ENCODE measurements at regions not wholly inside any gene's neighbourhood (a gene's known extent, or its start where the extent isn't known, plus 50 kb on each side); places are given as distances from the start of the nearest gene placed in this dataset.

GRCh38 chr6:12356431-12356830 is 66.3 kb downstream of the EDN1 start:
- FAIRE-seq (no peak), DNase-seq (ENCODE audit: low read depth, low spot score) (no peak)
- Histone ChIP-seq H3K79me2 (ENCODE audit: control insufficient read depth, insufficient read depth, low read length) (no peaks in the 10 kb centered on the region), H3K9ac (ENCODE audit: control insufficient read depth, extremely low read depth, insufficient read depth, low read length) (no peak overlapping the region), H3K4me2 (ENCODE audit: control insufficient read depth, extremely low read depth, insufficient read depth, low read depth, low read length) (peak overlapping the region; percentile 14), H3K4me1 (ENCODE audit: control insufficient read depth, extremely low read depth, insufficient read depth, low read length) (peaks cover 42% of the 10 kb centered on the region), H4K20me1 (ENCODE audit: control insufficient read depth, extremely low read depth, insufficient read depth, low read length) (no peaks in the 10 kb centered on the region), H3K27ac (ENCODE audit: control insufficient read depth, insufficient read depth, low read length) (peak overlapping the region; percentile 30), H3K9me3 (ENCODE audit: control insufficient read depth, low read depth, low read length) (peaks cover 3% of the 10 kb centered on the region), H2AFZ (ENCODE audit: control insufficient read depth, low read length) (no peak overlapping the region), H3K36me3 (ENCODE audit: control insufficient read depth in 2 of 2, extremely low read depth in 1 of 2, insufficient read depth in 2 of 2, low read length in 2 of 2) (no peaks in the 10 kb centered on the region), H3K9me1 (ENCODE audit: control insufficient read depth, extremely low read depth, insufficient read depth, low read length) (no peaks in the 10 kb centered on the region), H3K27me3 (ENCODE audit: control insufficient read depth, extremely low read depth, insufficient read depth, low read length) (no peaks in the 10 kb centered on the region), H3K4me3 (ENCODE audit: control insufficient read depth in 2 of 3, extremely low read depth in 1 of 3, insufficient read depth in 2 of 3, low read depth in 1 of 3, low read length in 3 of 3) (no peak overlapping the region)
- TF ChIP-seq, protein P1, sequence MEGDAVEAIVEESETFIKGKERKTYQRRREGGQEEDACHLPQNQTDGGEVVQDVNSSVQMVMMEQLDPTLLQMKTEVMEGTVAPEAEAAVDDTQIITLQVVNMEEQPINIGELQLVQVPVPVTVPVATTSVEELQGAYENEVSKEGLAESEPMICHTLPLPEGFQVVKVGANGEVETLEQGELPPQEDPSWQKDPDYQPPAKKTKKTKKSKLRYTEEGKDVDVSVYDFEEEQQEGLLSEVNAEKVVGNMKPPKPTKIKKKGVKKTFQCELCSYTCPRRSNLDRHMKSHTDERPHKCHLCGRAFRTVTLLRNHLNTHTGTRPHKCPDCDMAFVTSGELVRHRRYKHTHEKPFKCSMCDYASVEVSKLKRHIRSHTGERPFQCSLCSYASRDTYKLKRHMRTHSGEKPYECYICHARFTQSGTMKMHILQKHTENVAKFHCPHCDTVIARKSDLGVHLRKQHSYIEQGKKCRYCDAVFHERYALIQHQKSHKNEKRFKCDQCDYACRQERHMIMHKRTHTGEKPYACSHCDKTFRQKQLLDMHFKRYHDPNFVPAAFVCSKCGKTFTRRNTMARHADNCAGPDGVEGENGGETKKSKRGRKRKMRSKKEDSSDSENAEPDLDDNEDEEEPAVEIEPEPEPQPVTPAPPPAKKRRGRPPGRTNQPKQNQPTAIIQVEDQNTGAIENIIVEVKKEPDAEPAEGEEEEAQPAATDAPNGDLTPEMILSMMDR (optimal IDR thresholded peaks at IDR 0.05 in 1 of 3, IDR thresholded peaks at IDR 0.05 in 1 of 3, conservative IDR thresholded peaks at IDR 0.05 in 1 of 3; ENCODE audit: extremely low read depth in 1 of 3, insufficient read depth in 2 of 3, low read length in 3 of 3): no peak
- TF ChIP-seq EZH2 (IDR thresholded peaks at IDR 0.05; ENCODE audit: low read length): no peak
- dilution Hi-C loops (cut with MboI; ENCODE audit: extremely low pct_ligation_motif_present, low sequenced_read_pairs): no loop called here

- Histone ChIP-seq H3K4me2 (ENCODE audit: control insufficient read depth, extremely low read depth, insufficient read depth, low read depth, low read length) (peak overlapping the region; percentile 2), H3K27me3 (ENCODE audit: control insufficient read depth, extremely low read depth, insufficient read depth, low read length) (no peaks in the 10 kb centered on the region), H4K20me1 (ENCODE audit: control insufficient read depth, extremely low read depth, insufficient read depth, low read length) (no peaks in the 10 kb centered on the region), H3K9ac (ENCODE audit: control insufficient read depth, extremely low read depth, insufficient read depth, low read length) (no peak overlapping the region), H3K27ac (ENCODE audit: control insufficient read depth, insufficient read depth, low read length) (peak overlapping the region; percentile 30), H3K4me1 (ENCODE audit: control insufficient read depth, extremely low read depth, insufficient read depth, low read length) (peaks cover 42% of the 10 kb centered on the region), H3K36me3 (ENCODE audit: control insufficient read depth in 2 of 2, extremely low read depth in 1 of 2, insufficient read depth in 2 of 2, low read length in 2 of 2) (no peaks in the 10 kb centered on the region), H3K9me3 (ENCODE audit: control insufficient read depth, low read depth, low read length) (no peaks in the 10 kb centered on the region), H3K79me2 (ENCODE audit: control insufficient read depth, insufficient read depth, low read length) (no peaks in the 10 kb centered on the region), H3K4me3 (ENCODE audit: control insufficient read depth in 2 of 3, extremely low read depth in 1 of 3, insufficient read depth in 2 of 3, low read depth in 1 of 3, low read length in 3 of 3) (no peak overlapping the region), H2AFZ (ENCODE audit: control insufficient read depth, low read length) (no peak overlapping the region), H3K9me1 (ENCODE audit: control insufficient read depth, extremely low read depth, insufficient read depth, low read length) (no peaks in the 10 kb centered on the region)
- peak; percentile 46 for FAIRE-seq
- DNase-seq (ENCODE audit: low read depth, low spot score): no peak
- dilution Hi-C loops (cut with MboI; ENCODE audit: extremely low pct_ligation_motif_present, low sequenced_read_pairs): no loop called here
- TF ChIP-seq, protein P1 (optimal IDR thresholded peaks at IDR 0.05 in 1 of 3, IDR thresholded peaks at IDR 0.05 in 1 of 3, conservative IDR thresholded peaks at IDR 0.05 in 1 of 3; ENCODE audit: extremely low read depth in 1 of 3, insufficient read depth in 2 of 3, low read length in 3 of 3): no peak
- no peak for TF ChIP-seq EZH2 (IDR thresholded peaks at IDR 0.05; ENCODE audit: low read length)
These were observed 67.1 kb downstream of the EDN1 start for GRCh38 chr6:12356983-12357972.
